ENCODE measurements at regions not wholly inside any gene's neighbourhood (a gene's known extent, or its start where the extent isn't known, plus 50 kb on each side); places are given as distances from the start of the nearest gene placed in this dataset.

- TF ChIP-seq, protein P1, sequence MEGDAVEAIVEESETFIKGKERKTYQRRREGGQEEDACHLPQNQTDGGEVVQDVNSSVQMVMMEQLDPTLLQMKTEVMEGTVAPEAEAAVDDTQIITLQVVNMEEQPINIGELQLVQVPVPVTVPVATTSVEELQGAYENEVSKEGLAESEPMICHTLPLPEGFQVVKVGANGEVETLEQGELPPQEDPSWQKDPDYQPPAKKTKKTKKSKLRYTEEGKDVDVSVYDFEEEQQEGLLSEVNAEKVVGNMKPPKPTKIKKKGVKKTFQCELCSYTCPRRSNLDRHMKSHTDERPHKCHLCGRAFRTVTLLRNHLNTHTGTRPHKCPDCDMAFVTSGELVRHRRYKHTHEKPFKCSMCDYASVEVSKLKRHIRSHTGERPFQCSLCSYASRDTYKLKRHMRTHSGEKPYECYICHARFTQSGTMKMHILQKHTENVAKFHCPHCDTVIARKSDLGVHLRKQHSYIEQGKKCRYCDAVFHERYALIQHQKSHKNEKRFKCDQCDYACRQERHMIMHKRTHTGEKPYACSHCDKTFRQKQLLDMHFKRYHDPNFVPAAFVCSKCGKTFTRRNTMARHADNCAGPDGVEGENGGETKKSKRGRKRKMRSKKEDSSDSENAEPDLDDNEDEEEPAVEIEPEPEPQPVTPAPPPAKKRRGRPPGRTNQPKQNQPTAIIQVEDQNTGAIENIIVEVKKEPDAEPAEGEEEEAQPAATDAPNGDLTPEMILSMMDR (IDR thresholded peaks at IDR 0.05) = no peak
- TF ChIP-seq POLR2A (IDR thresholded peaks at IDR 0.05) = no peak
- TF ChIP-seq POLR2AphosphoS5 (IDR thresholded peaks at IDR 0.05) = no peak
Observed at GRCh38 chr2:2800001-2800400, 468.9 kb upstream of the MYT1L start.
